ENCODE measurements at regions not wholly inside any gene's neighbourhood (a gene's known extent, or its start where the extent isn't known, plus 50 kb on each side); places are given as distances from the start of the nearest gene placed in this dataset.

GRCh38 chr18:63040788-63041410, 278.7 kb downstream of the BCL2 start:
- DNase-seq (ENCODE audit: low spot score) = no peak
- Histone ChIP-seq H3K4me1 (ENCODE audit: insufficient read depth) (peaks cover 7% of the 10 kb centered on the region), H3K36me3 (ENCODE audit: insufficient read depth) (no peaks in the 10 kb centered on the region), H3K9me2 (ENCODE audit: insufficient read depth) (no peaks in the 10 kb centered on the region), H3F3A (replicated peaks; ENCODE audit: low read depth) (no peaks in the 10 kb centered on the region), H3K79me2 (replicated peaks; ENCODE audit: insufficient read depth) (no peaks in the 10 kb centered on the region), H2AFZ (no peak overlapping the region), H3K4me2 (no peak overlapping the region), H3K4me3 (no peak overlapping the region), H4K20me1 (replicated peaks; ENCODE audit: insufficient read depth) (no peaks in the 10 kb centered on the region), H3K27me3 (ENCODE audit: insufficient read depth) (no peaks in the 10 kb centered on the region), H3K27ac (ENCODE audit: low read depth) (no peak overlapping the region)
- H3K27ac Mint-ChIP-seq = no peak overlapping the region
- no peak for ATAC-seq
- H3K36me3 Mint-ChIP-seq (ENCODE audit: low read depth) = no peaks in the 10 kb centered on the region
- TF ChIP-seq ZNF462 (CRISPR knock-in tag; IDR thresholded peaks at IDR 0.05) (no peak), EZH2 (IDR thresholded peaks at IDR 0.05; ENCODE audit: low read depth, unreplicated experiment) (no peak), CREB1 (CRISPR knock-in tag; IDR thresholded peaks at IDR 0.05; ENCODE audit: low read depth) (no peak), ETS1 (IDR thresholded peaks at IDR 0.05) (no peak), ZNF114 (CRISPR knock-in tag; IDR thresholded peaks at IDR 0.05) (no peak), EZH2phosphoT487 (IDR thresholded peaks at IDR 0.05; ENCODE audit: unreplicated experiment) (no peak), POLR2AphosphoS5 (IDR thresholded peaks at IDR 0.05; ENCODE audit: low read depth) (no peak), NANOG (IDR thresholded peaks at IDR 0.05; ENCODE audit: borderline replicate concordance) (no peak), STAT1 (IDR thresholded peaks at IDR 0.05; ENCODE audit: unreplicated experiment) (no peak), CTCF (conservative IDR thresholded peaks at IDR 0.05; ENCODE audit: low read depth in 2 of 2) (no peak)
- peaks cover 1% of the 10 kb centered on the region for H3K27me3 Mint-ChIP-seq (ENCODE audit: insufficient read depth, low read depth, poor library complexity)
- H3K4me3 Mint-ChIP-seq = no peak overlapping the region
- H3K4me1 Mint-ChIP-seq = peaks cover 17% of the 10 kb centered on the region
- H3K9me3 Mint-ChIP-seq = no peaks in the 10 kb centered on the region; the same call in 2 of the 3 replicates
